T-helper 17 cell (primary cell): ENCODE measurements at regions not wholly inside any gene's neighbourhood (a gene's known extent, or its start where the extent isn't known, plus 50 kb on each side); places are given as distances from the start of the nearest gene placed in this dataset.
A peak's percentile ranks its signal among the peaks of the same experiment; 100 is the strongest.

Experiments used
- ATAC-seq: fragments of 150-1000 bp; cut with Tn5 transposase; 2 replicates; pipeline ENCODE4 v1.10.0; 2021; ENCODE audit warnings: mild to moderate bottlenecking, moderate library complexity
- DNase-seq, 3 donors: peaks; one replicate each; pipeline versions ENCODE4 v3.0.0 to v3.0.0-alpha.2; 2020 to 2021
- H3K9me3 ChIP-seq: one replicate; pipeline ENCODE4 v1.7.0; 2013; ENCODE audit warnings: low read length, mild to moderate bottlenecking; ENCODE audit not compliant: control insufficient read depth, poor library complexity, severe bottlenecking
- H3K27ac Mint-ChIP-seq: one replicate; pipeline ENCODE4 v1.8.0; 2022; ENCODE audit warnings: mild to moderate bottlenecking, moderate library complexity, mixed read lengths
- H3K27me3 Mint-ChIP-seq: one replicate; pipeline ENCODE4 v1.8.0; 2022; ENCODE audit warnings: mixed read lengths
- H3K36me3 Mint-ChIP-seq: one replicate; pipeline ENCODE4 v1.8.0; 2022; ENCODE audit warnings: low read depth, mixed read lengths
- H3K4me1 Mint-ChIP-seq: one replicate; pipeline ENCODE4 v1.8.0; 2022; ENCODE audit warnings: mild to moderate bottlenecking, mixed read lengths
- H3K4me3 Mint-ChIP-seq: one replicate; pipeline ENCODE4 v1.8.0; 2022; ENCODE audit warnings: mild to moderate bottlenecking, moderate library complexity, mixed read lengths

DNA sequence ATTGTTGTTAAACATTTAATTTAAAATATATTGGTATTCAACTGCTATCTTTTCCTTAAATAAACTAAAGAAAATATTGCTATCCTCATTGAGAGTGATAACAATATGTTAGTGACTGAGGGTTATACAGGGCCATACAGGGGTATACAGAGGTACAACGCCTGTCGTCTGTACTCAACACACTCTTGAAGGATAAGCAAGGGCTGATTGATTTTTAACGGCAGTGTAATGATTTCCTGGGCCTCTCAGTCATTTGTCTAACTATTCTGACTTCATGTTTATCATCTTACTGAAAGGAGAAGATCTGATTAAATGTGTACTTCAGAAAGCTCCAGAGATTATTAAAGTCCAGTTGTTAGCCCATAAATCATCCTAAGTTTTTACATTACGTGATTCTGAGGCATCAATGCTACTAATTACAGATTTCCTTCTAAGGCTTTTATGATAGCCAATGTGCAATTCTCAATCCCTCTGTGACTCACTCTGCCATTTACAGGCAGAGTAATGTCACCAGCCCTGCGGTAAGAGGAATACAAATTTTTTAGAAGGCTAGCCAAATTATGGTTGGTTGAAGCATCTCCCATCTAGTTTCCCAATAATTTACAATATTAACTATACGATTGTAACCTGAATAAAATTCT lies 893.0 kb upstream of the CHAC2 start:
- H3K4me3 Mint-ChIP-seq, result no peak overlapping the region
- DNase-seq, result no peak
- H3K36me3 Mint-ChIP-seq, result no peaks in the 10 kb centered on the region
- peaks cover 11% of the 10 kb centered on the region for H3K4me1 Mint-ChIP-seq
- H3K27me3 Mint-ChIP-seq, result peaks cover 6% of the 10 kb centered on the region
- no peak overlapping the region for H3K27ac Mint-ChIP-seq
- ATAC-seq, result no peak
- H3K9me3 ChIP-seq, result no peaks in the 10 kb centered on the region

DNA sequence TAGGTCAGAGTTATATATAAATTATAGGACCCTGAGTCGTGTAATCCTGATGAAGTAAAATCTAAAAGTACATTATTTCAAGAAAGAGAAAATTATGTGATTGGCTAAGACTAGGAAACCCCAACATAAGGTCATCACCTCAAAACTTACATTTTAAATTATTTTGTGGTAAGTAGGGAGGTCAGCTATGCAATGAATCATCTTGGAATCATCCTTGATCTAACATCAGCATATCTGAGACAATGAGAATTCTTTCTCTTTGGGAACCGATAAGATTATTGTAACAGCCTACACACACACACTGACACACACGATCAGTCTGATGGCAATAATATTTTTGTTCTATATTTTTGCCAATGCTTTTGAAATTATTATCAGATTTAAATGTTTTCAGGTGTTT lies 904.8 kb upstream of the CHAC2 start:
- H3K9me3 ChIP-seq, result no peaks in the 10 kb centered on the region
- H3K27ac Mint-ChIP-seq, result peak overlapping the region; percentile 3
- H3K4me1 Mint-ChIP-seq, result no peaks in the 10 kb centered on the region
- DNase-seq (no peak), ATAC-seq (no peak)
- H3K27me3 Mint-ChIP-seq, result no peaks in the 10 kb centered on the region
- no peak overlapping the region for H3K4me3 Mint-ChIP-seq
- no peaks in the 10 kb centered on the region for H3K36me3 Mint-ChIP-seq

DNA sequence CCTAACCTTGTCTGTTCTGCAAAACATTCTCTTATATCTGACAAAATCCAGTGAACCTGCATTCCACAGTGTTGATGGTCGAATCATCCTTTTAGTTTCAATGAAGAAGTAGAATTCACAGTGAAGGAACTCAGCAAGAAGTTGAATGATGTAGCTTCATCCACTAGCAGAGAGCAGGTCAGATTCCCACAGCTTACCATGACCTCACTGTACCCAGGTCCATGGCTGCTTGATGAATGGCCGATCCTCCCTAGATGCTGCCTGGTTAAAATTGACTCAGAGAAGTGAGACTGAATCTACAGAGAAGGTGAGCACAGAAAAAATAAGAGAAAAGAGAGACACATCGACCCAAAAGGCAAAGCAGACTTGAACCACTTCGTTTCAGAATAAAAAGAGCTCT lies 906.0 kb upstream of the CHAC2 start:
- Mint-ChIP-seq H3K27me3 (no peaks in the 10 kb centered on the region), H3K27ac (peak overlapping the region; percentile 3), H3K4me1 (no peaks in the 10 kb centered on the region), H3K4me3 (no peak overlapping the region), H3K36me3 (no peaks in the 10 kb centered on the region)
- DNase-seq (no peak), ATAC-seq (no peak)
- H3K9me3 ChIP-seq, result no peaks in the 10 kb centered on the region

DNA sequence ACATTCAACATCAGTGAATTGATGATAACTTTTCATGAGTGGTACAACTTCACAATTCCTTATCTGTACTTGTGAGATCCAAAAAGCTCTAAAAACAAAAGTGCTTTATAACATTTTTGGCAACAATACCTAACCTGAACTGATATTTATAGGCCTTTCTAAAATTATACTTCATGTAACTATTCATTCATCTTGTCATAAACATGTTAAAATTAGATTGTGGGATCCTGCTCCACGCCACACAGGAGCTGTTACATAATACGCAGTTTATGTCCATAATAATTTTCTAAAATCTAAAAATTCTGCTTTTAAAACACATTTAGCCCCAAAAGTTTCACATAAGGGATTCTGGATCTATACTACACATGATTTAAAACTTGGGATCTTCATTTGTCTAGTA lies 908.5 kb upstream of the CHAC2 start:
- no peak overlapping the region for H3K27ac Mint-ChIP-seq
- no peak overlapping the region for H3K4me3 Mint-ChIP-seq
- H3K9me3 ChIP-seq, result no peaks in the 10 kb centered on the region
- H3K36me3 Mint-ChIP-seq, result no peaks in the 10 kb centered on the region
- H3K4me1 Mint-ChIP-seq, result no peaks in the 10 kb centered on the region
- DNase-seq (no peak), ATAC-seq (no peak)
- H3K27me3 Mint-ChIP-seq, result peaks cover 4% of the 10 kb centered on the region

DNA sequence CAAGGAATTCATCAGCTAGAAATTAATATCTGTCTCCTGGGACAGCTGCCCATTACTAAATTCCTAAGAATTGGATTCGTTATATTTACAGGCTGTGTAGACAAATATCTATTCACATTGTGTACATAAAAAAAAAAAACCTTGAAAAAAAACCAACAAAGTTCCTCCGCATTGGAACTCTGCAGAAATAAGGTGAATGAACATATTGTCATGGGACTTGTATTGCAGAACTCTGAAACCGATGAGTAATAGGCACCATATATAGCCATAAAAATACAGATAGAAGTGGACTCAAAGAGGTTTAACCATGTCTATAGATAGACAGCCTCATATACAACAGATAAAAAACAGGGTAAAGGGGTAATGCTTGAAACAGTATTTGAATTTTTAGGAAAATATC lies 909.9 kb upstream of the CHAC2 start:
- H3K27ac Mint-ChIP-seq, result no peak overlapping the region
- H3K4me1 Mint-ChIP-seq, result no peaks in the 10 kb centered on the region
- no peaks in the 10 kb centered on the region for H3K36me3 Mint-ChIP-seq
- no peak overlapping the region for H3K4me3 Mint-ChIP-seq
- H3K27me3 Mint-ChIP-seq, result peaks cover 4% of the 10 kb centered on the region
- H3K9me3 ChIP-seq, result no peaks in the 10 kb centered on the region
- DNase-seq (no peak), ATAC-seq (no peak)

DNA sequence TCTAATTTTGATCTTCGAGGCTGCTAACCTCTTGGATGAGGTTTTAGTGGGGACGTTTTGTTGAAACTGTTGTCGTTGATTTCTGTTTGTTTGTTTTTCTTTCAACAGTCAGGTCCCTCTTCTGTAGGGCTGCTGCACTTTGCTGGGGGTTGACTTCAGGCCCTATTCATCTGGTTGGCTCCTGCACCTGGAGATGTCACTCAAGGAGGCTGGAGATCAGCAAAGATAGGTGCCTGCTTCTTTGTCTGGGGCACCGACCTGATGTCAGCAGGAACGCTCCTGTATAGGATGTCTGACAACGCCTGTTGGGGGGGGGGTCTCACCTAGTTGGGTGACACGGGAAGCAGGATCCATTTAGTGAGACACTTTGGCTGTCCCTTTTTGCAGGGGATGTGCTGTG lies 915.6 kb upstream of the CHAC2 start:
- Mint-ChIP-seq H3K36me3 (no peaks in the 10 kb centered on the region), H3K4me1 (no peaks in the 10 kb centered on the region), H3K27me3 (peaks cover 4% of the 10 kb centered on the region), H3K4me3 (no peak overlapping the region), H3K27ac (no peak overlapping the region)
- ATAC-seq (no peak), DNase-seq (no peak)
- H3K9me3 ChIP-seq, result no peaks in the 10 kb centered on the region

DNA sequence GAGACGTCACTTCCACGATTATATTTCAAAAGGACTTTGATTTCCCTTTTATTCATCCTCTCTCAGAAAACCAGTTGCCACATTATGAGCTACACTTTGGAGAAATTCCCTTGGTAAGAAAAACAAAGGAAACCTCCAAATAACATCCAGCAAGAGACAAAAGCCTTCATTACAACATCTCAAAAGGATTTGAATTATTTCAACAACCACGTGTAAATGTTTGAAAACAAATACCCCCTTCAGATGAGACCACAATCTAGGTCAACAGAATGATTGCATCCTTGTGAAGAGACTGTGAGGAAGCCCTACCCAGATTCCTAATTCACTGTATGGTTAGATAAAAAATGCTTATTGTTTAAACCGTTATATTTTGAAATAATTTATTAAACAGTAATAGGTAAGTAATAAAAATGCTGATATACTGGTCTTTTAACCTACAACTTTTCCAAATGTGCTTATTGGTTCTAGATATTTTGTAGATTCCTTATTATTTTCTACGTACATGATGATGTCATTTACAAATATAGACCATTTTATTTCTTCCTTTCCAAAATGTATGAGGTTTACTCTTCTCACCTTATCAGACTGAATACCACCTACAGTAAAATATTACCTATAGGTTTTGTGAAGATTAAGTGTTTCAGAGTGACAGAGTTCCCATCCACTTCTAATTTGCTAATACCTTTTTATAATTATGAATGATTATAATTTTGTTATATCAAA lies 922.7 kb upstream of the CHAC2 start:
- ATAC-seq (no peak), DNase-seq (no peak)
- Mint-ChIP-seq H3K36me3 (no peaks in the 10 kb centered on the region), H3K4me3 (no peak overlapping the region), H3K4me1 (no peaks in the 10 kb centered on the region), H3K27ac (no peak overlapping the region), H3K27me3 (no peaks in the 10 kb centered on the region)
- H3K9me3 ChIP-seq, result no peaks in the 10 kb centered on the region

DNA sequence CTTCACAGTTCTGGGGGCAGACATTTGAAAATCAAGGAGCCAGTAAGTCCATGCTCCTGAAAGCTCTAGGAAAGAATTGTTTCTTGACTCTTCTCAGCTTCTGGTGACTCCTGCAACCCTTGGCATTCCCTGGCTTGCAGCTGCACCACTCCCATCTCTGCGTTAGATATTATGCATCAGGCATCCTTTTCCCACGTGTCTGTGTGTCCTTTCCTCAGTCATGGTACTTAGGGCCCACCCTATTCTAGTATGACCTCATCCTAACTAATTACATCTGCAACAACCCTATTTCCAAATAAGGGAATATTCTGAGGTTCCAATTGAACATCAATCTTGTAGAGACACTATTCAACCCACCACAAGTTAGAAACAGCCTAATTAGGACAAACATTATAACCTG lies 931.7 kb upstream of the CHAC2 start:
- Mint-ChIP-seq H3K27ac (no peak overlapping the region), H3K27me3 (no peaks in the 10 kb centered on the region), H3K4me3 (no peak overlapping the region), H3K36me3 (no peaks in the 10 kb centered on the region), H3K4me1 (no peaks in the 10 kb centered on the region)
- ATAC-seq, result no peak
- no peak for DNase-seq
- no peaks in the 10 kb centered on the region for H3K9me3 ChIP-seq

DNA sequence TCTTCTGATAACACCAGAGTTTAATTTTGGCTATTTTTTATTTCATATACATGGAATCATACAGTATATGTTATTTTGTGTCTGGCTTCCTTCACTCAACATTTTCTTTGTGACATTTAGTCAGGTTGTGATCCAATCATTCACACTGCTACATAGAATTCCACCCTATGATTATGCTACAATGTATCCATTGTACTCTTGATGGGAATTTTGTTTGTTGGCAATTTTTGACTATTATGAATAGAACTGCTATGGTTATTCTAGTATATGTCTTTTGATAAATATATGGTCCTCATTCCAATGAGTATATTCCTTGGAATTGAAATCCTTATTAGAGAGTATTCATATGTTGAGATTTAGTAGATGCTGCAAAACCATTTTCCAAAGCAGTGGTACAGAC lies 936.4 kb upstream of the CHAC2 start:
- no peaks in the 10 kb centered on the region for H3K9me3 ChIP-seq
- no peak overlapping the region for H3K4me3 Mint-ChIP-seq
- no peaks in the 10 kb centered on the region for H3K4me1 Mint-ChIP-seq
- DNase-seq, result no peak
- no peaks in the 10 kb centered on the region for H3K27me3 Mint-ChIP-seq
- ATAC-seq, result no peak
- no peak overlapping the region for H3K27ac Mint-ChIP-seq
- H3K36me3 Mint-ChIP-seq, result no peaks in the 10 kb centered on the region

DNA sequence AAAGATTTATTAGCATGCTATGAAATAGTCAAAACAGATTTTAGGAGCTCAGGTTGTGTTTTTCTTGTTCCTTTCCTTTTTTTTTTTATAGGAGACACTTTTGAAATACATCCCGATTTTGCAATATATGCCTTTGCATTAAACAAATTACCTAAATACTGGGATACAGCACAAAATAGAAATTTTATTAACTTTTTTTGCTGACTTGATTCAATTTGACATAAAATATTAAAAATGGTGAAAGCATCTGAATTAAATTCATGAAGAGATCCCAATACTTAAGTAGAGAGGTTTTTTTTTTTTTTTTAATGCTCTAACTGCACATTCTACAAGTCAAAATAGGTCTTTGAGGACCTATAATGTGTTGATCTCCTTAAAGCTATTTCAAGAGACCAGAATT lies 939.5 kb upstream of the CHAC2 start:
- Mint-ChIP-seq H3K36me3 (no peaks in the 10 kb centered on the region), H3K4me3 (no peak overlapping the region), H3K4me1 (no peaks in the 10 kb centered on the region), H3K27me3 (no peaks in the 10 kb centered on the region), H3K27ac (no peak overlapping the region)
- no peak for ATAC-seq
- DNase-seq, result no peak
- no peaks in the 10 kb centered on the region for H3K9me3 ChIP-seq

DNA sequence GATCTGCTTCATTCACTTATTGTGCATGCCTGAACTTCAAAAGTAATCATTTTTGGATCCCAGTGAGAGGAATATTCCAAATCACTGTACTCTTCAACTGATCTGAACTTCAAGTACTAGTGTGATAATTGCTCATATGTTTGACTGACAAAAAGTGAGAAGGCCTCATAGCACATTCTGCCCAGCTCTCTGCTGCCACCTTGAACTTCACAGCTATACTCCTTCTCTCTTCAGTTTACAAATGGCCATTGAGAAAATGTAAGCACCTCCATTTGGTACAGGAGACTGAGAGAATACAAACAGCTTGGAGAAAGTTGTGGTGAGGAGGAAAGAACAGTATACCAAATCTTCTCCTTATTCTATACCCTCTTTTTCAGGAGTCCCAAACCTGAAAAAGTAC lies 946.0 kb upstream of the CHAC2 start:
- Mint-ChIP-seq H3K4me3 (no peak overlapping the region), H3K27ac (no peak overlapping the region), H3K4me1 (no peaks in the 10 kb centered on the region), H3K36me3 (no peaks in the 10 kb centered on the region), H3K27me3 (no peaks in the 10 kb centered on the region)
- no peak for DNase-seq
- no peak for ATAC-seq
- no peaks in the 10 kb centered on the region for H3K9me3 ChIP-seq

DNA sequence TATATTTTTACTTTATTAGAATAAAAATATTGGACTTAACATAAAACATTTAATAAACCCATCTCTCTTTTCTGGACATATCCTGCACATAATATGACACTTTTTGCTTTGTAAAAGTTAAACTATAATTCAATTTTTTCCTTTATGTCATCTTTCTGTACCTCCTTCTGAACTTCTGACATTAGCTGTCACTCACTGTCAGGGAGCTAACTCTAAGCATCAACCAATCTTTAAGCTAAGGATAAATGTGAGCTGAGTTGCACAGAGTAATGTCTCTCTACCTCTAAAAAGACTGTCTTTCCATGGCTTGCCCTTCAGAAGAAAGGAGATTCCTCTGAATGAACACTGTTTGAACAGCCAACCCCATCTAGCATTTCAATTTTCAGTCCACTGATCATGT lies 948.6 kb upstream of the CHAC2 start:
- no peaks in the 10 kb centered on the region for H3K27me3 Mint-ChIP-seq
- H3K4me1 Mint-ChIP-seq, result no peaks in the 10 kb centered on the region
- no peaks in the 10 kb centered on the region for H3K36me3 Mint-ChIP-seq
- ATAC-seq, result no peak
- no peak overlapping the region for H3K27ac Mint-ChIP-seq
- no peak overlapping the region for H3K4me3 Mint-ChIP-seq
- no peak for DNase-seq
- no peaks in the 10 kb centered on the region for H3K9me3 ChIP-seq

DNA sequence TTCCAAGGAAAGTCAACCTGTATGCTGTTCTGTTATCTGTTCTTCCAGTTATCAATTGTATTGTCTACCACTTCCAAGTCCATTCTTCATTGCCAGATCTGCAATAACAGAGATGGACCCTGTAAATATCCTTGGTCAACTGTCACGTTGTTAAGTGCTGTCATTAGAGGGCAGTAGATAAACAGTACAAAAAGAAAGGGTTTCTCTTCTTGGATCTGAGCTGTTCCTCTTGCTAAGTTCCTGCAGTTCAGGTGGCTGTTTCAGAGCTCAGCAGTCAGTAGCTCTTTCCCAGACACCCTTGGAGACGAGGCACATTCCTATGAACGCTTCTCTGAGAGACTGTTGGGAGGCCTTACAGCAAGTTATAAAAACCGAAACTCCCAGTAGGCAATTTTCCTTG lies 957.1 kb upstream of the CHAC2 start:
- no peak for DNase-seq

DNA sequence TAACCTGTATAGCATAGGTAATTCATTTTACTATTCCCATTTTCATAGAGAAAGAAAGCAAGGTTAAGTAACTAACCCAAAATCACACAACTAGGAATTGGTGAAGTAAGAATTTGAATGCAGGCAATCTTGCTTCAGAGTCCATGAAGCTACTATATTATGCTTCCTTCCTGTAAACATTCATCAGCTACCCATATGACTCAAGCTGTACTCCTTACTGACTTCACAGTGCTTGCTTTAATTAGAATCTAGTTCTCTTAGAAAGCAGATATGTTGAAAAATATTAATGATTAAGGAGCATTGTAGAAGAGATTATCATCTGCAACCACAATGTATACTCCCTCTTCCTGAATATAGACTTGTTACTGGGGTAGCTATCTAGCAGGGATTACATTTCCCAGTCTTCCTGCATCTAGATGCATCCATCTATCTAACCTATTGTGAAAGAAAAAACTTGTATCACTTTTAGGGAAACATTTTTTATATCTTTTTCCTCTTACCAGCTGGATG lies 961.6 kb upstream of the CHAC2 start:
- no peaks in the 10 kb centered on the region for H3K9me3 ChIP-seq
- ATAC-seq, result no peak
- no peak overlapping the region for H3K4me3 Mint-ChIP-seq
- peaks cover 2% of the 10 kb centered on the region for H3K4me1 Mint-ChIP-seq
- no peaks in the 10 kb centered on the region for H3K36me3 Mint-ChIP-seq
- no peak overlapping the region for H3K27ac Mint-ChIP-seq
- no peak for DNase-seq
- H3K27me3 Mint-ChIP-seq, result no peaks in the 10 kb centered on the region

More for the DNA sequence above, 957.1 kb upstream of the CHAC2 start:
- no peaks in the 10 kb centered on the region for H3K36me3 Mint-ChIP-seq
- H3K4me1 Mint-ChIP-seq, result peaks cover 2% of the 10 kb centered on the region
- H3K27ac Mint-ChIP-seq, result no peak overlapping the region
- no peaks in the 10 kb centered on the region for H3K27me3 Mint-ChIP-seq
- no peaks in the 10 kb centered on the region for H3K9me3 ChIP-seq
- ATAC-seq, result no peak
- no peak overlapping the region for H3K4me3 Mint-ChIP-seq
